ENCODE measurements at regions not wholly inside any gene's neighbourhood (a gene's known extent, or its start where the extent isn't known, plus 50 kb on each side); places are given as distances from the start of the nearest gene placed in this dataset.
"Not testable (repeated sequence)": the region's sequence is repeated elsewhere in the genome, so short reads cannot be mapped to it uniquely, and the experiment has no call there.

DNA sequence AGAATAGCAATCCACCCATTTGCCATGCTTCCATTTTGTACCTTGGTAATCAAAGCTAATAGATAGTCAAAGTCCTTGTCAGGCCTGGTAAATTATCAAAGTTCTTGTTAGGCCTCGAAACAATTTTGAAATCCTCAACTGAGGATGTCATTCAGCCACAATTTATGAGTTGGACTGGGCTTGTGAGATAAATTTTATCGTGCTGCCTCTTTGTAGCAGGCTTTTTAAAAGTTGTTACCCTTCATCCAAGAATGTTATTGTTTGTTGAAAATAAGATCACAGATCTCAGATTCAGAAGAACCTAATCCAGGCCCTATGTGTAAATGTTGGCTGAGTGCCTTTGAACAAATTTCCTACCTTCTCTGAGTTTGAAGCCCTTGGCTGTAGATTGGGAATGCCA, 143.3 kb upstream of the PROK2 start:
- H3K27ac ChIP-seq: no peak overlapping the region
- no peaks in the 10 kb centered on the region for H3K27me3 ChIP-seq
- intact Hi-C loops (cut with DNase I): no loop called here
- H3K36me3 ChIP-seq: no peaks in the 10 kb centered on the region
- TF ChIP-seq, protein P1, sequence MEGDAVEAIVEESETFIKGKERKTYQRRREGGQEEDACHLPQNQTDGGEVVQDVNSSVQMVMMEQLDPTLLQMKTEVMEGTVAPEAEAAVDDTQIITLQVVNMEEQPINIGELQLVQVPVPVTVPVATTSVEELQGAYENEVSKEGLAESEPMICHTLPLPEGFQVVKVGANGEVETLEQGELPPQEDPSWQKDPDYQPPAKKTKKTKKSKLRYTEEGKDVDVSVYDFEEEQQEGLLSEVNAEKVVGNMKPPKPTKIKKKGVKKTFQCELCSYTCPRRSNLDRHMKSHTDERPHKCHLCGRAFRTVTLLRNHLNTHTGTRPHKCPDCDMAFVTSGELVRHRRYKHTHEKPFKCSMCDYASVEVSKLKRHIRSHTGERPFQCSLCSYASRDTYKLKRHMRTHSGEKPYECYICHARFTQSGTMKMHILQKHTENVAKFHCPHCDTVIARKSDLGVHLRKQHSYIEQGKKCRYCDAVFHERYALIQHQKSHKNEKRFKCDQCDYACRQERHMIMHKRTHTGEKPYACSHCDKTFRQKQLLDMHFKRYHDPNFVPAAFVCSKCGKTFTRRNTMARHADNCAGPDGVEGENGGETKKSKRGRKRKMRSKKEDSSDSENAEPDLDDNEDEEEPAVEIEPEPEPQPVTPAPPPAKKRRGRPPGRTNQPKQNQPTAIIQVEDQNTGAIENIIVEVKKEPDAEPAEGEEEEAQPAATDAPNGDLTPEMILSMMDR (IDR thresholded peaks at IDR 0.05): no peak
- DNase-seq (ENCODE audit: extremely low spot score in 2 of 2): no peak
- no peaks in the 10 kb centered on the region for H3K9me3 ChIP-seq
- no peak overlapping the region for H3K4me3 ChIP-seq
- no peaks in the 10 kb centered on the region for H3K4me1 ChIP-seq

DNA sequence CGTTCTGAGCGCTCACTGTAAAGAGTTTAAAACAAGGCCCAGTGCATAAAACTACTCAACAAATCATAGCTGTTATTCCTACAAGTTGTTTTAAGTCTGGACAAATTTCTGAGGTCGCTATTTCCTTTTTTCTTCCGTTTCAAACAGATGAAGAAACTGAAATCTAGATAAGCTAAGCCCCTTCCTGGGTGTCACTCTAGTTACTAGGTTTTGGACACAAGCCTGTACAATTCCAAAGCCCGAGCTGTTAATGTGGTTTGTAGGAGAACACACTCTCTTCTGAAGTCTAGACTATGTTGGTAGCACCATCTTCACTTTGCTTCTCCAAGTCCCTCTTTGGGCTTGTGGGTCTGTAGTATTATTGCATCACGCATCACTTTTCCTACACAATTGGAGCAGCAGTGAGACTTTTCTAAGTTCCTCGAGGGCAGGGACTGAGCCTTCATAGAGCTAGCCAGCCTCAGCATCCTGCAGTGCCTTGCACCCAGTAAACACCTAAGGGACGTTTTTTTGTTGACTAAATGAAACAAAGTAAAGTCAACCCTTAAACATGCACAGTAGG, 142.6 kb upstream of the PROK2 start:
- H3K27ac ChIP-seq: no peak overlapping the region
- TF ChIP-seq POLR2A (IDR thresholded peaks at IDR 0.05) (no peak), POLR2AphosphoS5 (IDR thresholded peaks at IDR 0.05; ENCODE audit: insufficient read depth in 1 of 2, low read depth in 1 of 2) (no peak)
- TF ChIP-seq, protein P1 (IDR thresholded peaks at IDR 0.05): no peak
- no peak for DNase-seq (ENCODE audit: extremely low spot score in 2 of 2)
- no peaks in the 10 kb centered on the region for H3K4me1 ChIP-seq
- no peaks in the 10 kb centered on the region for H3K36me3 ChIP-seq
- no peaks in the 10 kb centered on the region for H3K27me3 ChIP-seq
- H3K9me3 ChIP-seq: no peaks in the 10 kb centered on the region
- intact Hi-C loops (cut with DNase I): no loop called here
- no peak overlapping the region for H3K4me3 ChIP-seq

DNA sequence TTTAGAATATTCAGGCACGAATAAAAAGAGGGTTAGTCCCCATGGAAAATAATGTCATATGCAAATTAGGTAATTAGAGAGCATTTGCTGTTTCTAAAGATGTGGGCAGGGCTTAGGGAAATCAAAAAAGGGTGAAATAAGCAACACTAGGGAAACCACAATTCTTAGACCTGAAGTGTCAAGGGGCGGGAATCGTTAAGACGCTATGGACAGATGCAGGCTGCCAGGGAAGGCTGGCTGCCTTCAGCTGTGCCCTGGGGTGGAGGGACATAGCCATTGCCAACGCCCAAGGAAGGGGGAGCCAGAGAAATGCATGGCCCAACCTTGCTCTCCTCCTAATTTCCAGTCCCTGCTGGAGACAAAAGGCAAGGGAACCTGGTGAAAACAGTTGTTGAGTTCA, 141.7 kb upstream of the PROK2 start:
- Histone ChIP-seq H3K27me3 (no peaks in the 10 kb centered on the region), H3K4me1 (no peaks in the 10 kb centered on the region), H3K4me3 (no peak overlapping the region), H3K9me3 (no peaks in the 10 kb centered on the region), H3K36me3 (no peaks in the 10 kb centered on the region), H3K27ac (no peak overlapping the region)
- TF ChIP-seq POLR2A (IDR thresholded peaks at IDR 0.05) (no peak), POLR2AphosphoS5 (IDR thresholded peaks at IDR 0.05; ENCODE audit: insufficient read depth in 1 of 2, low read depth in 1 of 2) (no peak)
- TF ChIP-seq, protein P1 (IDR thresholded peaks at IDR 0.05): no peak
- intact Hi-C loops (cut with DNase I): no loop called here
- DNase-seq (ENCODE audit: extremely low spot score in 2 of 2): no peak

DNA sequence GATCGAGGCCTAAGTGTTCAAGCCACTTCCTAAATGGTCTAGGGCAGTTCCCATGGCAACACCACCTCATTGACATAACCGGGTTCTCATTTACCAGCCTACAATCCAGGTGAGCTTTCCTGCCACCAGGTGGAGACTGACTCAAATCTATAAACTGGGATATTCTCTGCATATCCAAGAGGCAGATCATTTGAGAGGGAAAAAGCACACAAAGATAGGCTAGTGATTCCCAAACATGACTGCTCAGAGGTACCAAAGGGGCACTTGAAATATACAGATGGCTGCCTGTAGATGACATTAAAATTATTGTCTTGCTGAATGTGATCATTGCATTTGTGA, 141.3 kb upstream of the PROK2 start:
- no peak for DNase-seq (ENCODE audit: extremely low spot score in 2 of 2)
- Histone ChIP-seq H3K4me1 (no peaks in the 10 kb centered on the region), H3K4me3 (no peak overlapping the region), H3K27ac (no peak overlapping the region), H3K27me3 (no peaks in the 10 kb centered on the region), H3K9me3 (no peaks in the 10 kb centered on the region), H3K36me3 (no peaks in the 10 kb centered on the region)
- intact Hi-C loops (cut with DNase I): no loop called here
- no peak for TF ChIP-seq POLR2A (IDR thresholded peaks at IDR 0.05)
- TF ChIP-seq, protein P1 (IDR thresholded peaks at IDR 0.05): peak in 1 of 3 experiments; percentile 19
- no peak for TF ChIP-seq POLR2AphosphoS5 (IDR thresholded peaks at IDR 0.05; ENCODE audit: insufficient read depth in 1 of 2, low read depth in 1 of 2)

DNA sequence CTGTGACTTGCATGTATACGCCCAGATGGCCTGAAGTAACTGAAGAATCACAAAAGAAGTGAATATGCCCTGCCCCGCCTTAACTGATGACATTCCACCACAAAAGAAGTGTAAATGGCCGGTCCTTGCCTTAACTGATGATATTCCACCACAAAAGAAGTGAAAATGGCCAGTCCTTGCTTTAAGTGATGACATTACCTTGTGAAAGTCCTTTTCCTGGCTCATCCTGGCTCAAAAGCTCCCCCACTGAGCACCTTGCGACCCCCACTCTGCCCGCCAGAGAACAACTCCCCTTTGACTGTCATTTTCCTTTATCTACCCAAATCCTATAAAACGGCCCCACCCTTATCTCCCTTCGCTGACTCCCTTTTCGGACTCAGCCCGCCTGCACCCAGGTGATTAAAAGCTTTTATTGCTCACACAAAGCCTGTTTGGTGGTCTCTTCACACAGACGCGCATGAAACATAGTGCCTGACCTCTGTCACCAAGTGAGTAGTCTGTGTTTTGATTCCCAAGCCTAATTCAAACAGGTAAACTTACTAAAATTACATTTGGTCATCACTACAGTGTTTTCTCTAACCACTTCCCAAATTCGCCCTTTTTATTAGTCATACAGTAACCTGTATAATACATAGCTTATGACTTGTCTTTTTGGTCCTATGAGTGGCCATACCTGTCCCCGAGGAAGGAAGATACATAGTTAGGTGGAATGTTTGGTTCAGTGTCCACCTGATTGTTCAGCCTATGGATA, 140.7 kb upstream of the PROK2 start:
- H3K36me3 ChIP-seq; H3K4me1 ChIP-seq; intact Hi-C loops (cut with DNase I); DNase-seq (ENCODE audit: extremely low spot score in 2 of 2); H3K27me3 ChIP-seq; H3K4me3 ChIP-seq; H3K9me3 ChIP-seq; H3K27ac ChIP-seq: not testable (repeated sequence)

All from vagina (tissue), 2 donors.